NCI-H526 (cell line): ENCODE measurements at regions not wholly inside any gene's neighbourhood (a gene's known extent, or its start where the extent isn't known, plus 50 kb on each side); places are given as distances from the start of the nearest gene placed in this dataset.
A peak's percentile ranks its signal among the peaks of the same experiment; 100 is the strongest.

ENCODE experiments used
- DNase-seq, 2 experiments: peaks; one replicate each; lab custom pipeline; 2025; lab: John Stamatoyannopoulos, UW

DNA sequence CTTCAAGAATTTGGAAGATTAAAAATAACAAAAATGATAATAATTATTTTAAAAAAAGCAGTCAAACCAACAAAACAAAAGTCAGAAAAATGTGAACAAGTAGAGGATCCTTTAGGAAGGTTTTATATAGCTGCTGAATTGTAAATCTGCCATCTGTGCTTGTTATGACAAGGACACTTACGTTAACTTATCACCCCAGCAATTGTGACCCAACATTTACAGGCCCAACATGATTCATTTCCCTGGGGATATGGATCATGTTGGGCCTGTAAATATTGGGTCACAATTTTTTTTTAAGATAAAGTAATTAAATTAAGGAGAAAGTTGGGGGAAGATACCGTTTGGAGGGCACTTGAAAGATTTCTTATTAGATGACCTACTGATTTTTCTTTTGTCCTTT, 261.4 kb upstream of the HABP2 start:
- DNase-seq, result no peak

DNA sequence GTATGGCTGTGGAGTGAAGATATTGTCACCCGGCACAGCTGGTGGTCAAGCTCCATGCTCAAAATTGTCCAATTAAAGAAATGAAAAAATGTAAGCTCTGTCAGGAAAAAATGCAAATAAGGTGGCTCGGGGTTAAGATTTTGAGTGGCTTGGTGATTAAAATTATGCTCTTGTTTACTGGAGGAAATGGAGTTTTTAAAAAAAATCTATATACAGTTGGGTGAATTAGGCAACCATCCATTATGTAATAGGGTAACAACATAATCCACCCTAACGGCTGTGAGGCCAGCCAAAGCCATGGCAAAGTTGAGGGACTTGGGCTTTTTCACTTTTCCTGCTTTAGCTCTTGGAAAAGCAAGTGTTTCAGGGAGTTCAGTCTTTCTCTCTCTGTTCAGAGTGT, 260.8 kb upstream of the HABP2 start:
- no peak for DNase-seq

- no peak for DNase-seq
Measured at GRCh38 chr10:113292743-113293142, 260.1 kb upstream of the HABP2 start.

GRCh38 chr10:113293167-113293566, 259.7 kb upstream of the HABP2 start:
- DNase-seq, result no peak

DNA sequence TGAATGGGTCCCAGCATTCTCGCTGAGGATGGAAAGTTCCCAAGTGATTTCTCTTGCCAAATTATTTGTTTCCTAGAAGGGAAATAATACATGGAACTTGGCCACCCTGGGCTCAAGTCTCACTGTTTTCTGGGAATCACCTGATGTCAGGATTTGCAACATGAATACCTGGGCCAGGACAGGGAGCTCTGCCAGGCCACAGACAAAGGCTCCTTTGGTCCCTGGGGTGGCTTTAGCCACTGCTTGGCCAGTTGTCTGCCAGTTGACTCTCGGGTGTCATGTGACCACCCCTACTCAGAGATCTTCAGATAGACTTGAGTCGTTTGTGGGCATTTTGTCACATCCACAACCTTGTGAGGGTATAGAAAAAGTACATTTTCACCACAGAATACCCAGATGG, 258.0 kb upstream of the HABP2 start:
- DNase-seq, result no peak

DNA sequence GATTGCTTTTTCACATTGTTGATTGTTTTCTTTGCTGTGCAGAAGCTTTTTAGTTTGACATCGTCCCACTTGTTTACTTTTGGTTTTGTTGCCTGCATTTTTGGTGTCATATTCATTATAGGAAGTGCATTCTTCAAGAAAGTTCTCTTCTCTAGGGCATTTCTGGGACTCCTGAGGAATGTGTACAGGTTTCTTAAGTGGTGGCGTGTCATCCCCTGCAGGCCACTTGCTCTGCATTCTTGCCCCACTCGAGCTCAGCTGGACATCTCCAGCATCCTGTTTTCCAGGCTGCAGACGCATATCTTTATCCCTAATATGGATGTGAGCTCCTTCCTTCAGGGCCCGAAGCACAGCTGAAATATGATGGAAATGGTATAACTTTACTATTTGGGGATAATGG, 255.6 kb upstream of the HABP2 start:
- no peak for DNase-seq

GRCh38 chr10:113298616-113299015, 254.2 kb upstream of the HABP2 start:
- no peak for DNase-seq

- DNase-seq, result no peak
Measured at GRCh38 chr10:113300201-113300600, 252.7 kb upstream of the HABP2 start.

- DNase-seq, result no peak
Measured at GRCh38 chr10:113300617-113301016, 252.2 kb upstream of the HABP2 start.

DNA sequence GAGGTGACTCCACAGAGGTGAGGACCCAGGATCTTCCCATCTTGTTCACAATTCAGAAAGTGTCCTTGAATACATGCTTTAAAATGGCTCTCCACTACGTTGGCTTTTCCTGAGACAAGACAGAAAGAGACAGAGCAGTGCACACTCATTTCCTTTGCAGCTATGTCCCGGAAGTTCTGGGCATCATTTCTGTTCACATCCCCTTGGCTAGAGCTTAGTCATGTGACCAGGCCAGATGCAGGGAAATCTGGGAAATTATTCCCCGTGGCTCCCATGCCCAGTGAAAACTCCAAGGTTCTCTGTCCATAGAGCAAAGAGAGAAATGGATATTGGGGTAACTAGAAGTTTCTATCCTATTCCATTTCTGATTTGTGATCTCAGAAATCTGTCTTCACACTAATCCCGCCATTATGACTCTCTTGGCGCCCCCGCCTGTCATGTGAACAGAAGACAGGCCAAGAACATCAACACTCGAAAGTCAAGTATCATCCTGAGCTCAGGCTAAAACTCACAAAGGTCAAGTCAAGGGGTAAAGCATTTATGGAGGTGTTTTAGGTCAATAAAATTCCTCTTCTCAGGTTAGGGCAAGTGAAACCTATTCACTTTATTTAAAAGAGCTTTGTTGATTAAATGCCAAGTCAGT, 251.4 kb upstream of the HABP2 start:
- DNase-seq, result no peak

DNA sequence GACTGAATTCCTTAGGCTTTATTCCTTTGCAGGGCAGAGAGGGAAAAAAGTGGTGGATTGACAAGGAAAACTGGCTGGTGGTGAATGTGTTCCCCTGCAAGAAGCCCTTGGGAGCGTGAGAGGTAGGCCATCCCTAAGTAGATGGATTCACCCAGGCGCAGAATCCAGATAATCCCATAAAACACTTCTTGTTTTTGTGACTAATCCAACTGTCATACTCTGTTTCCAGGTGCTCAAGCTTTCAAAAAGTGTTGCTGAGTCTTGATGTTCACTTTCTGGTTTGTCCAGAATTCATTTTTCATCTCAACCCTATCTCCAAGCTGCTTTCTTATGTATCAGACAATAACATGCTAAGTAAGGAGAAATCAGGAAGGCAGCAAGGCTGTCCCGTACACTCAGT, 250.8 kb upstream of the HABP2 start:
- DNase-seq, result no peak

DNA sequence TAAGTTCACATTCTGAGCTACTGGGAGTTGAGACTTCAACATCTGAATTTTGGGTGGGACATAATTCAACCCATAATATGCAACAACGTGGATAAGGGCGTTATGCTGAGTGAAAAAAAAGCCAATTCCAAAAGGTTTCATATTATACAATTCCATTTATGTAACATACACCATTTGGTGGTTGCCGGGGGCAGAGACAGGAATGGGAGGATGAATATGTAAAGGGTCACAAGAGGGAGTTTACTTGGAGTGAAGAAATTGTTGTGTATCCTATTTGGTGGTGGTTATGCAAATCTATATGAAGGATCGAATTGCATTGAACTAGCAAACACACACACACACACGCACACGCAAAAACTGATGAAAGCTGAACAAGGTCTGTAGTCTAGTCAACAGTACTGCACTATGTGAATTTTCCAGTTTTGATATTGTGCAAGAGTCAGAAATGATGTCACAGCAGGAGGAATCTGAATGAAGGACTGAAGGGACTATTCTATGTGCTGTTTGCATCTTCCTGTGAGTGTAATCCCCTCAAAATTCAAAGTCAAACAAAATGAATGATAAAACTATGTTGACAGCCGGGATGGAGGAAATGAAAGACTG, 249.2 kb upstream of the HABP2 start:
- peak; percentile 75 to 80 for DNase-seq

DNA sequence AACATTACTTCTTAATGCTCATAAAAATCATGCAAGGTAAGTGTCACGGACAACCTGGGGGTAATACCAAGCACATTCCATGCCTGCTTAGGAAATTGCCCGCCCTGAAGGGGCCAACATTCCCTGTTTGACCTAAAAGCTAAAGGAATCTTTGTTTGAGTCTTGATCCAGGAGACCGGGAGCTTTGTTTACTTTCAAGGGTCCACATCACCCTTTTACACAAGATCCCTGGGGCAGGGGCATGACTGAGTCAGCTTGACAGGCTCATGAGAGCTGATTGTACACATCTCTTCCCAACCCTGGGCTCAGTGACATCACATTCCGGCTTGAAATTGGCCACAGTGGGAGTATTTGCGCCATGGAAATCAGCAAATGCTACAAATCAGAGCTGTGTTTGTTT, 248.1 kb upstream of the HABP2 start:
- DNase-seq, result no peak

- no peak for DNase-seq
Measured at GRCh38 chr10:113305871-113306270, 247.0 kb upstream of the HABP2 start.

DNA sequence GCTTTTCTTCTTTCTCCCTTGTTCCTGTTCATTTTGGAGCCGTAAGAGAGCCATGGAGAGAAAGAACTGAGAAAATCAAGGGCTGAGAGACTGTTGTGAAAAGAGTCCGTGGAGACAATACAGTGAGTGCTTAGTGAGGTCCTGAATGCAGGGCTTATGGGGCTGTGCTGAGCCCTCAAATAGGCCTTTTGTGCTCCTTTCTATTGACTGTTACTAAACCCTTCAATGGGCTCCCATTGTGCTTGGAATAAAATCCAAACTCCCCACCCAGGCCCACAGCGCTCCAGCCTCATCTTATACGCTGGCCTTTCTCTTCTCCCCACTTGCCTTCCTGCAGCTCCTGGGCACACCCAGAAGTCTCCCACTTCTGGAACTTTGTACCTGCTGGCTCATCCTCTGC, 243.1 kb upstream of the HABP2 start:
- no peak for DNase-seq

GRCh38 chr10:113310347-113310746, 242.5 kb upstream of the HABP2 start:
- DNase-seq, result no peak

GRCh38 chr10:113313048-113313602, 239.7 kb upstream of the HABP2 start:
- no peak for DNase-seq

DNA sequence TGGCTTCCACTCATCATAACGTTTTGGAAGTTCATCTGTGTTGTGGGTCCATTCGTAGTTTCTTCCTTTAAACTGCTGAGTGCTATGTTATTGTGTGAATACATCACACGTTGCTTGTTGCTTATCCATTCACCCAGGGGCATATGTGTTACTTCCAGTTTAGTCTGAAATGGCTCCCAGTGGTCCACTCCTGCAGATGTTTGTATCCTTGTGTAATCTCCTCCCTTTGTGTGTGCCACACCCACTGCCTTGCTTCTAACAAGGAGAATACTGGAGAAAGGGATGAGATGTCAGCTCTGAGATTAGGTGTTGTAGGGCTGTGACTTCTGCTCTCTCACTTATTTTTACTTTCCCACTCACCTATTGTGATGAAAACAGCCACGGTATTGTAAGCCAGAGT, 239.1 kb upstream of the HABP2 start:
- DNase-seq, result no peak

GRCh38 chr10:113316506-113316905, 236.3 kb upstream of the HABP2 start:
- DNase-seq, result no peak

DNA sequence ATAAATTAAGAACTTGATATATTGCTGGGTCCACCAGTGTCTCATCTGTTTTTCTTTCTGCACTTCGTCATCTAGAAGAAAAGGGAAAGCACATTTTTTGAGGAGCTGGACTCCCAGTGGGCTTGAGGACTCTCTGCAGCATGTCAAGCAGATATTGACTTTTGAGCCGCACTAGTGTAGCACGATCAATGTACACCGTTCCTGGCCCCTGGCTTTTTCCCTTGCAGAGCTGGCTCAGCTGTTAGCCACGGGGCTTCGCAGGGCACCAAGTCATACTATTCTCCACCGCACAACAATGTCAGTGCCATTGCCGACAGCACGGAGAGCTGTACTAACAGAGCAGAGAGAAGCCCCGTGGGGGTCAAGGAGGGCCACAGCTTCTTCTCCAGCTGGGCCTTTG, 235.4 kb upstream of the HABP2 start:
- no peak for DNase-seq

DNA sequence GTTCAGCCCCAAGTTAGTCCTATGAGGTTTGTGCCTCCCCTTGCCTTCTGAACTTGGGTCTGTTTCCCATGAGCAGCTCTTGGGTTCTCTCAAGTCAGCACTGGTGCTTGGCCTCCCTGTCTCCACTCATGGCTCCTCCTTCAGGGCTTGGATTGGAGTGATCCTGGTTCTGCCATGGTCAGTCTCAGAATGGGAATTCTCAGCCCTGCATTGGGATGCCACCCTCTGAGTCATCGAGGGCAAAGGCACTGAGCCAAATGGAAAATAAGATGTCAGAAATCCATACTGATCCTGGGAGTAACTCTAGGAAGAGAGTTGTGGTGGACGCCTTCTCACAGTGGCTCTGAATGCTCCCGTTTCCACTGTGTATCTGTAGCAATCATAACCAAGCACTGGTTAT, 233.4 kb upstream of the HABP2 start:
- DNase-seq, result no peak

- no peak for DNase-seq
Measured at GRCh38 chr10:113320211-113320610, 232.6 kb upstream of the HABP2 start.

GRCh38 chr10:113320987-113321386, 231.9 kb upstream of the HABP2 start:
- no peak for DNase-seq

GRCh38 chr10:113322843-113323242, 230.0 kb upstream of the HABP2 start:
- no peak for DNase-seq
